HepG2 (cell line): ENCODE measurements at regions not wholly inside any gene's neighbourhood (a gene's known extent, or its start where the extent isn't known, plus 50 kb on each side); places are given as distances from the start of the nearest gene placed in this dataset.

ENCODE experiments used
- ATAC-seq: fragments of 200-7000 bp; cut with Tn5 transposase; 3 replicates; pipeline ENCODE4 v1.9.1; 2020; ENCODE audit warnings: mild to moderate bottlenecking, moderate library complexity
- BruUV-seq: library from RNA; stranded (reverse); fragments of 400-500 nt; replicated peaks from 2 replicates; lab custom pipeline; 2021; lab: Mats Ljungman, UMichigan
- CTCF ChIA-PET: fragments of 300-600 bp; formaldehyde crosslinking; extraction: SDS; loops from one replicate; lab custom pipeline; 2021; ENCODE audit warnings: low total read pairs, inconsistent platforms, low intra/inter-chr PET ratio; lab: Yijun Ruan, JAX
- POLR2A ChIA-PET: fragments of 350-600 bp; sonication (Branson Sonifier 250); formaldehyde crosslinking; loops from one replicate; lab custom pipeline; 2020; ENCODE audit warnings: antibody characterized with exemption, inconsistent platforms; lab: Yijun Ruan, JAX
- DNase-seq: peaks from one replicate; pipeline ENCODE4 v3.0.0-alpha.2; 2015; ENCODE audit warnings: low spot score
- FAIRE-seq: peaks from 3 replicates; lab custom pipeline; 2011; peaks lifted over from hg19 to GRCh38; lab: Jason Lieb, UNC
- H2AFZ ChIP-seq: one replicate; pipeline ENCODE4 v1.6.1; 2011; ENCODE audit warnings: low read length, inconsistent platforms
- H3K27ac ChIP-seq: fragments of 300-600 bp; 3 replicates; pipeline ENCODE4 v1.8.0; 2011; ENCODE audit warnings: mixed run types, mild to moderate bottlenecking, mixed read lengths, low read length, inconsistent platforms; ENCODE audit not compliant: insufficient read depth; ENCODE audit errors: extremely low read length
- H3K27me3 ChIP-seq, 2 experiments: fragments of 200-600 bp in 1 of 2; 2 replicates in 1 of 2; 3 replicates in 1 of 2; pipeline versions ENCODE4 v1.6.0 to v1.8.0; 2011; ENCODE audit warnings: low read length in 2 of 2, mild to moderate bottlenecking in 2 of 2, moderate library complexity in 2 of 2, inconsistent platforms in 1 of 2; ENCODE audit not compliant: insufficient read depth in 2 of 2, control insufficient read depth in 1 of 2
- H3K36me3 ChIP-seq, 2 experiments: fragments of 200-600 bp in 1 of 2; replicated peaks in 1 of 2; 2 replicates in 1 of 2; 3 replicates in 1 of 2; pipeline versions ENCODE4 v1.5.1 to v1.8.0; 2011; ENCODE audit warnings: low read length in 2 of 2, inconsistent platforms in 1 of 2; ENCODE audit not compliant: insufficient read depth in 2 of 2, control insufficient read depth in 1 of 2
- H3K4me1 ChIP-seq: 2 replicates; pipeline ENCODE4 v1.5.1; 2012; ENCODE audit warnings: low read length, inconsistent platforms; ENCODE audit not compliant: insufficient read depth
- H3K4me2 ChIP-seq: 2 replicates; pipeline ENCODE4 v1.6.0; 2011; ENCODE audit warnings: low read depth, low read length, inconsistent platforms
- H3K4me3 ChIP-seq, 3 experiments: fragments of 200-600 bp in 1 of 3; sonication (generic), shearing (Covaris generic) in 1 of 3; replicated peaks in 1 of 3; 2 replicates each; pipeline ENCODE4 v1.5.1; 2011 to 2016; ENCODE audit warnings: low read length in 3 of 3, inconsistent platforms in 2 of 3, low read depth in 2 of 3, mild to moderate bottlenecking in 2 of 3, control low read depth in 1 of 3, mixed read lengths in 1 of 3; ENCODE audit not compliant: insufficient read depth in 1 of 3
- H3K79me2 ChIP-seq: one replicate; pipeline ENCODE4 v1.6.1; 2011; ENCODE audit warnings: low read length, inconsistent platforms; ENCODE audit not compliant: insufficient read depth
- H3K9ac ChIP-seq: 2 replicates; pipeline ENCODE4 v1.6.0; 2011; ENCODE audit warnings: mild to moderate bottlenecking, low read depth, low read length, inconsistent platforms; ENCODE audit not compliant: insufficient read depth
- H3K9me3 ChIP-seq: 2 replicates; pipeline ENCODE4 v1.5.1; 2012; ENCODE audit warnings: mild to moderate bottlenecking, low read length
- H4K20me1 ChIP-seq: 2 replicates; pipeline ENCODE4 v1.6.0; 2011; ENCODE audit warnings: inconsistent platforms, mild to moderate bottlenecking, low read length, moderate library complexity; ENCODE audit not compliant: insufficient read depth
- ELF1 ChIP-seq: sonication (generic); formaldehyde crosslinking; IDR thresholded peaks from 2 replicates; pipeline ENCODE4 v1.4.0; 2020; ENCODE audit warnings: missing genetic modification reagents
- FOSL2 ChIP-seq: sonication (generic); formaldehyde crosslinking; IDR thresholded peaks from 2 replicates; pipeline ENCODE4 v1.4.0; 2020; ENCODE audit warnings: missing genetic modification reagents
- GABPB1 ChIP-seq: IDR thresholded peaks from 2 replicates; pipeline ENCODE4 v1.6.1; 2016; ENCODE audit warnings: mild to moderate bottlenecking, missing genetic modification reagents, moderate library complexity, missing compliant biosample characterization
- GTF2F1 ChIP-seq: fragments of 150-350 bp; IDR thresholded peaks from 2 replicates; pipeline ENCODE4 v1.6.1; 2014; ENCODE audit warnings: low read length
- MED8 ChIP-seq: sonication (generic); formaldehyde crosslinking; IDR thresholded peaks from 2 replicates; pipeline ENCODE4 v1.8.1; 2023; ENCODE audit warnings: mild to moderate bottlenecking, missing genetic modification reagents; ENCODE audit not compliant: insufficient replicate concordance
- NFATC3 ChIP-seq: sonication (generic); formaldehyde crosslinking; IDR thresholded peaks from 2 replicates; pipeline ENCODE4 v1.5.1; 2020; ENCODE audit warnings: mild to moderate bottlenecking, missing genetic modification reagents
- SPEN ChIP-seq: sonication (generic); formaldehyde crosslinking; IDR thresholded peaks from 2 replicates; pipeline ENCODE4 v1.5.1; 2020; ENCODE audit warnings: low read depth, mild to moderate bottlenecking, missing genetic modification reagents
- TGIF2 ChIP-seq: IDR thresholded peaks from 2 replicates; pipeline ENCODE4 v1.6.1; 2016; ENCODE audit warnings: control low read depth, missing compliant biosample characterization
- TRIM22 ChIP-seq: fragments of 450-650 bp; IDR thresholded peaks from 2 replicates; pipeline ENCODE4 v1.6.1; 2017
- ZNF121 ChIP-seq: sonication (generic); formaldehyde crosslinking; IDR thresholded peaks from 2 replicates; pipeline ENCODE4 v1.5.0; 2020; ENCODE audit warnings: mild to moderate bottlenecking, missing genetic modification reagents
- ZNF572 ChIP-seq: sonication (generic); formaldehyde crosslinking; IDR thresholded peaks from 2 replicates; pipeline ENCODE4 v1.5.1; 2020; ENCODE audit warnings: mild to moderate bottlenecking, missing genetic modification reagents
- WGBS: methylation state at CpG from one replicate; pipeline ENCODE4 v1.1.6; 2017; ENCODE audit warnings: low lambda C conversion rate; 5-methylcytosine and 5-hydroxymethylcytosine counted together
- in situ Hi-C: cut with HindIII; loops from 2 replicates; pipeline ENCODE4 v1.10.0; 2017; ENCODE audit warnings: low pct_unique_long_range_greater_than_20kb; ENCODE audit not compliant: extremely low pct_ligation_motif_present
- intact Hi-C: fragments of 100-400 bp; cut with micrococcal nuclease; formaldehyde crosslinking; loops from one replicate; pipeline ENCODE4 v1.10.0; 2022; ENCODE audit not compliant: unreplicated experiment
- TF ChIP-seq, protein P1 (sequence below): sonication (generic); formaldehyde crosslinking; IDR thresholded peaks from 2 replicates; pipeline ENCODE4 v1.5.1; 2020; ENCODE audit warnings: missing genetic modification reagents, mild to moderate bottlenecking, borderline replicate concordance
- TF ChIP-seq, protein P2 (sequence below): sonication (generic); formaldehyde crosslinking; conservative IDR thresholded peaks from 2 replicates; pipeline ENCODE4 v1.4.0; 2020; ENCODE audit warnings: missing genetic modification reagents
- TF ChIP-seq, protein P3 (sequence below): sonication (generic); formaldehyde crosslinking; conservative IDR thresholded peaks from 2 replicates; pipeline ENCODE4 v1.8.0; 2022; ENCODE audit warnings: low read depth, missing genetic modification reagents

GRCh38 chr5:118115791-118116190, 872.6 kb downstream of the DTWD2 start:
- no peaks in the 10 kb centered on the region for H3K9me3 ChIP-seq
- H3K79me2 ChIP-seq: no peaks in the 10 kb centered on the region
- WGBS: 2% methylated on average over 4 of the region's 4 CpGs
- no peak overlapping the region for H3K4me2 ChIP-seq
- no peak for ATAC-seq
- no TSS peak for BruUV-seq
- no peak overlapping the region for H2AFZ ChIP-seq
- in situ Hi-C loops: no loop called here
- H3K4me1 ChIP-seq: no peaks in the 10 kb centered on the region
- H3K27ac ChIP-seq: no peak overlapping the region
- ChIA-PET POLR2A (no interaction called here), CTCF (no interaction called here)
- H3K4me3 ChIP-seq: no peak overlapping the region
- no peaks in the 10 kb centered on the region for H3K36me3 ChIP-seq
- no peak for DNase-seq
- FAIRE-seq: no peak
- no peaks in the 10 kb centered on the region for H4K20me1 ChIP-seq
- H3K27me3 ChIP-seq: no peaks in the 10 kb centered on the region
- TF ChIP-seq ZNF572 (CRISPR knock-in tag) (no peak), GABPB1 (no peak), SPEN (no peak), NFATC3 (CRISPR knock-in tag) (no peak), MED8 (CRISPR knock-in tag) (no peak), TRIM22 (no peak), ELF1 (CRISPR knock-in tag) (no peak)
- TF ChIP-seq, protein P1, sequence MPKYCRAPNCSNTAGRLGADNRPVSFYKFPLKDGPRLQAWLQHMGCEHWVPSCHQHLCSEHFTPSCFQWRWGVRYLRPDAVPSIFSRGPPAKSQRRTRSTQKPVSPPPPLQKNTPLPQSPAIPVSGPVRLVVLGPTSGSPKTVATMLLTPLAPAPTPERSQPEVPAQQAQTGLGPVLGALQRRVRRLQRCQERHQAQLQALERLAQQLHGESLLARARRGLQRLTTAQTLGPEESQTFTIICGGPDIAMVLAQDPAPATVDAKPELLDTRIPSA (CRISPR knock-in tag): no peak
- no peak overlapping the region for H3K9ac ChIP-seq
- intact Hi-C loops: no loop called here

GRCh38 chr5:118111956-118112355, 876.4 kb downstream of the DTWD2 start:
- Histone ChIP-seq H2AFZ (no peak overlapping the region), H3K9ac (no peak overlapping the region), H3K4me3 (no peak overlapping the region), H3K9me3 (no peaks in the 10 kb centered on the region), H3K36me3 (no peaks in the 10 kb centered on the region), H3K4me1 (no peaks in the 10 kb centered on the region), H3K79me2 (no peaks in the 10 kb centered on the region), H3K27ac (no peak overlapping the region), H3K4me2 (no peak overlapping the region), H3K27me3 (no peaks in the 10 kb centered on the region), H4K20me1 (no peaks in the 10 kb centered on the region)
- DNase-seq: no peak
- CTCF ChIA-PET: no interaction called here
- FAIRE-seq: no peak
- in situ Hi-C loops (no loop called here), intact Hi-C loops (no loop called here)
- POLR2A ChIA-PET: no interaction called here
- no peak for ATAC-seq
- BruUV-seq: no TSS peak
- WGBS: under 1% methylated on average over 5 of the region's 5 CpGs
- no peak for TF ChIP-seq TGIF2 (CRISPR knock-in tag)
- TF ChIP-seq, protein P2, sequence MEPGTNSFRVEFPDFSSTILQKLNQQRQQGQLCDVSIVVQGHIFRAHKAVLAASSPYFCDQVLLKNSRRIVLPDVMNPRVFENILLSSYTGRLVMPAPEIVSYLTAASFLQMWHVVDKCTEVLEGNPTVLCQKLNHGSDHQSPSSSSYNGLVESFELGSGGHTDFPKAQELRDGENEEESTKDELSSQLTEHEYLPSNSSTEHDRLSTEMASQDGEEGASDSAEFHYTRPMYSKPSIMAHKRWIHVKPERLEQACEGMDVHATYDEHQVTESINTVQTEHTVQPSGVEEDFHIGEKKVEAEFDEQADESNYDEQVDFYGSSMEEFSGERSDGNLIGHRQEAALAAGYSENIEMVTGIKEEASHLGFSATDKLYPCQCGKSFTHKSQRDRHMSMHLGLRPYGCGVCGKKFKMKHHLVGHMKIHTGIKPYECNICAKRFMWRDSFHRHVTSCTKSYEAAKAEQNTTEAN (CRISPR knock-in tag): no peak
- TF ChIP-seq GTF2F1: no peak
- no peak for TF ChIP-seq ZNF121
- TF ChIP-seq FOSL2 (CRISPR knock-in tag): no peak
- TF ChIP-seq, protein P3, sequence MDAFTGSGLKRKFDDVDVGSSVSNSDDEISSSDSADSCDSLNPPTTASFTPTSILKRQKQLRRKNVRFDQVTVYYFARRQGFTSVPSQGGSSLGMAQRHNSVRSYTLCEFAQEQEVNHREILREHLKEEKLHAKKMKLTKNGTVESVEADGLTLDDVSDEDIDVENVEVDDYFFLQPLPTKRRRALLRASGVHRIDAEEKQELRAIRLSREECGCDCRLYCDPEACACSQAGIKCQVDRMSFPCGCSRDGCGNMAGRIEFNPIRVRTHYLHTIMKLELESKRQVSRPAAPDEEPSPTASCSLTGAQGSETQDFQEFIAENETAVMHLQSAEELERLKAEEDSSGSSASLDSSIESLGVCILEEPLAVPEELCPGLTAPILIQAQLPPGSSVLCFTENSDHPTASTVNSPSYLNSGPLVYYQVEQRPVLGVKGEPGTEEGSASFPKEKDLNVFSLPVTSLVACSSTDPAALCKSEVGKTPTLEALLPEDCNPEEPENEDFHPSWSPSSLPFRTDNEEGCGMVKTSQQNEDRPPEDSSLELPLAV: no peak
